Activated T-helper 2 cell treated with anti-CD3 and anti-CD28 coated beads, Interferon-gamma antibody, Interleukin-2, Interleukin-4, amounts not matched to agents 10 μg/mL and 5 μg/mL and 100 μg/mL, durations not matched to agents 14 hours and 24 hours and 36 hours (primary cell): ENCODE measurements at regions not wholly inside any gene's neighbourhood (a gene's known extent, or its start where the extent isn't known, plus 50 kb on each side); places are given as distances from the start of the nearest gene placed in this dataset.

Source experiments
- DNase-seq: peaks from one replicate; pipeline ENCODE4 v3.0.0; 2021; ENCODE audit warnings: low spot score
- H3K27ac Mint-ChIP-seq: one replicate; pipeline ENCODE4 v1.8.0; 2021; ENCODE audit warnings: mixed read lengths
- H3K27me3 Mint-ChIP-seq: one replicate; pipeline ENCODE4 v1.8.0; 2021; ENCODE audit warnings: low read depth, mixed read lengths
- H3K36me3 Mint-ChIP-seq: one replicate; pipeline ENCODE4 v1.8.0; 2021; ENCODE audit warnings: low read depth, mixed read lengths
- H3K4me1 Mint-ChIP-seq: one replicate; pipeline ENCODE4 v1.8.0; 2021; ENCODE audit warnings: low read depth, mixed read lengths
- H3K4me3 Mint-ChIP-seq: one replicate; pipeline ENCODE4 v1.8.0; 2021; ENCODE audit warnings: low read depth, mild to moderate bottlenecking, moderate library complexity, mixed read lengths
- H3K9me3 Mint-ChIP-seq: one replicate; pipeline ENCODE4 v1.8.0; 2021; ENCODE audit warnings: mixed read lengths
- intact Hi-C: fragments of 100-400 bp; cut with micrococcal nuclease; formaldehyde crosslinking; loops from one replicate; pipeline ENCODE4 v1.15.1; 2023

DNA sequence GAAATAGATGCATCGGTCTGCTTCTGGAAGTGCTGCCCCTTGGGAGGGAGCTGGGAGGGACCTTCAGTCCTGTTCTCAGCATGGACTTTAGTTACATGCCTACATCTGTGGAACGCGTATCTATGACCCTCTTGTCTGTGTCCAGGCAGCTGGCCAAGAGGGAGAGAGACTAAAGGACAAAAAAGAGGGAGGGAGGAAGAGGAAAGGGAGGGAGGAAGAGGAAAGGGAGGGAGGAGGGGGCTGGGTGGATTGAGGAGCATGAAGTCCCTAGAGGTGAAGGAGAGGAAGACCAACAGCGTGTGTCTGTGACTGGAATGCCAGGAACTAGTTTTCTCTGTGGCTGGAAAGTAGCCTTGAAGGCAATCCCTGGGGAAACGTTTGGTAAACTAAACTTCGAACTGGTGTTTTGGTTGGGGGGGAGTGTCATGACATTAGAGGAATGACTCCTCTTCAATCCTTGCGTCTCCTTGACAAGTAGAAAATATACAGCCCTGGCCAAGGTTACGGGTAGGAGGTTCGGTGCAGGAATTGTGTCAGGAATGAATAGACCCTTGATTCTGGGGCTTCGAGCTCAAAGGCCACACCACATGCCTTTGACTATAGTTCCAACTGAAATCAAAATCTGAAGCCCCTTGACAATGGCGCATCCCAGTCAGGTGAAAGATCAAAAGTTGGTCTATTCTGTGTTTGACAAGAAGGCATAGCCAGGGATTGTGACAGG lies 52.0 kb upstream of the PLEKHG1 start:
- H3K9me3 Mint-ChIP-seq, result no peaks in the 10 kb centered on the region

DNA sequence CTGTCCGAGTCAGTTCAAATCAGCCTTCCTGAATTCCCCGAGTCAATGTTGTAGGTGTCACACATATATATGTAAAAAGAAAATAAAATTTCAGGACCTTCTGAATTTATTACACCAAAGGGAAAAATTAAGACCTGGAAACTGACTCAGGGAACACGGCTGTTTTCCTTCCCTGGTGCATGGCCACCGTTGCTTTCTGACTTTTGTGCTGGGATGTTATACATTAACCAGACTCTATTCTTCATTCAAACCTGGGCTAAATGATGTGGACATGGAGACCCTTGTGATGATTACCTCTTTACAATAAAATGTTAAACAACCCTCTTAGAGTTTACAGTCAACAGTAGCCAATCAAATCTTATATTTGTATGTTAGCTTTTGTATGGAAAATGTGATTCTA lies 51.4 kb upstream of the PLEKHG1 start:
- H3K9me3 Mint-ChIP-seq, result no peaks in the 10 kb centered on the region
- no peak for DNase-seq
- H3K27me3 Mint-ChIP-seq, result peaks cover 28% of the 10 kb centered on the region
- H3K27ac Mint-ChIP-seq, result no peak overlapping the region
- H3K4me1 Mint-ChIP-seq, result peaks cover 6% of the 10 kb centered on the region
- intact Hi-C loops, result no loop called here
- H3K36me3 Mint-ChIP-seq, result no peaks in the 10 kb centered on the region
- no peak overlapping the region for H3K4me3 Mint-ChIP-seq

More for the DNA sequence above, 52.0 kb upstream of the PLEKHG1 start:
- no peak overlapping the region for H3K4me3 Mint-ChIP-seq
- no peak for DNase-seq
- peaks cover 6% of the 10 kb centered on the region for H3K4me1 Mint-ChIP-seq
- H3K27me3 Mint-ChIP-seq, result peaks cover 30% of the 10 kb centered on the region
- H3K36me3 Mint-ChIP-seq, result no peaks in the 10 kb centered on the region
- intact Hi-C loops, result no loop called here
- H3K27ac Mint-ChIP-seq, result no peak overlapping the region

DNA sequence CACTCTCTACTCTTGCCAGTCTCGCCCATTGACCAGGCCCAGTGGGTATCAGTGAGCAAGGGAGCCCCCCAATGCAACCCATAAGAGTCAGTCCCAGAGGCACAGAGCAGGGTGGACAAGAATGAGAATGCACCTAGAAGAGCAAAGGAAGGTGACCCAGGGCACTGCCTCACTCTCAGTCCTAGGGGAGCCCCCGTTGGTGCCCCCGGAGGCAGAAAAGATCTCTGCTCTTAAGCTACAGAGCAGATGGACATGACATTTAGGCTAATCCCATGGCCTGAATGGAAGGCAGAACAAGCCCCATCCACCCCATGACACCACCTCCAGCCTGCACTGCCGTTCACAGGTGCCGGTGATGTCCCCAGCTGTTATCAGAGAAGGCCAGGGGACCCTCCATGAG lies 50.7 kb upstream of the PLEKHG1 start:
- peaks cover 6% of the 10 kb centered on the region for H3K4me1 Mint-ChIP-seq
- no peaks in the 10 kb centered on the region for H3K9me3 Mint-ChIP-seq
- no peaks in the 10 kb centered on the region for H3K36me3 Mint-ChIP-seq
- H3K4me3 Mint-ChIP-seq, result no peak overlapping the region
- intact Hi-C loops, result no loop called here
- no peak overlapping the region for H3K27ac Mint-ChIP-seq
- peaks cover 25% of the 10 kb centered on the region for H3K27me3 Mint-ChIP-seq
- no peak for DNase-seq

DNA sequence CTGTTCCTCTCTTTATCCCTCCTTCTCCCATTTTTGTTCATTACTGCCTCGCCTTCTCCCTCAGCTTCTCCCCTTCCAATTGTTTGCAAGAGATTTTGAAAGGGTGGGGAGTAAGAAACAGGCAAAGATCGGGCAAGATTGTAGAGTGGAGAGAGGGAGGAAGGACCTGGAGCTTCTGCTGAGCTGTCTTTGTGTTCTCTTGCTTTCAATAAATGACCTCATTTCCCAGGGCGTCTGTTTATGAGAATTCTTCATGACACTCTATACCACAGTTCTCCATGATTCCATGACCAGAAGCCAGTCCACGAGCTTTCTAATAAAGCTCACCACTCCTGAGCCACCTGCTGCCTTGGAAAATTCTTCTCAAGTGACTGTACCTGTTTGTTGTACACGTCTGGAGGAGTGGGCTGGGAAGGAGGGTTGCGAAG lies 50.0 kb upstream of the PLEKHG1 start:
- Mint-ChIP-seq H3K4me3 (no peak overlapping the region), H3K9me3 (no peaks in the 10 kb centered on the region), H3K27me3 (peaks cover 25% of the 10 kb centered on the region), H3K4me1 (peaks cover 6% of the 10 kb centered on the region), H3K27ac (no peak overlapping the region), H3K36me3 (no peaks in the 10 kb centered on the region)
- intact Hi-C loops, result no loop called here
- DNase-seq, result no peak
